ENCODE measurements at regions not wholly inside any gene's neighbourhood (a gene's known extent, or its start where the extent isn't known, plus 50 kb on each side); places are given as distances from the start of the nearest gene placed in this dataset.

DNA sequence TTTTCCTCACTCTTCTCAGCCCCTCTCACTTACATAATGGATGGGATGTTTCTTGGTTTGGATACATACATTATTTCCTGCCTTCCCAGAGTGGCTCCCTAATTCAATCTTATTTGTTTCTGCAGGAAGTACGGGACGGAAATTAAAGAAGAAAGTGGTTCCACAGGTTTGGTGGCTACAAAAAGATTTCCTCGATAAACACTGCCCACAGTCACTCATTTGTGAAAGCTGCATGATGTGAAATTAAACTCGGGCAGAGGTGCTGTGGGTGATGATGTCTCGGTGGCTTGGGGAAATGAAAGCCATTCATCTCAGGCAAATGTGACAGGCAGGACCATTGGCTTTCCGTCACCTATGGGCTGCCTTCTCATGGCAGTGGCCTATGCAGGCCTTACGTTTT lies 119.5 kb upstream of the KCNG1 start:
- Histone ChIP-seq H4K20me1 (ENCODE audit: control insufficient read depth, insufficient read depth, low read length, poor library complexity, severe bottlenecking) (no peaks in the 10 kb centered on the region), H3K27me3 (replicated peaks in 1 of 4; ENCODE audit: control extremely low read depth in 1 of 4, control insufficient read depth in 3 of 4, insufficient read depth in 4 of 4, low read length in 3 of 4) (peaks cover 0 to 10% (median 1%) of the 10 kb centered on the region in 4 experiments), H3K9me3 (ENCODE audit: control extremely low read depth in 1 of 3, control insufficient read depth in 2 of 3, insufficient read depth in 1 of 3, low read length in 2 of 3) (peaks cover 0 to 11% (median 0%) of the 10 kb centered on the region in 3 donors), H3K9ac (ENCODE audit: low read length) (no peak overlapping the region), H3K4me1 (ENCODE audit: control insufficient read depth in 2 of 2, insufficient read depth in 2 of 2, low read length in 2 of 2) (no peaks in the 10 kb centered on the region), H2AFZ (ENCODE audit: insufficient read depth, low read depth, low read length, poor library complexity, severe bottlenecking) (no peak overlapping the region), H3K4me2 (replicated peaks; ENCODE audit: low read depth, low read length, poor library complexity, severe bottlenecking) (no peak overlapping the region), H3K36me3 (replicated peaks in 1 of 2; ENCODE audit: control extremely low read depth in 1 of 2, control insufficient read depth in 1 of 2, extremely low read depth in 1 of 2, insufficient read depth in 2 of 2, low read length in 1 of 2) (no peaks in the 10 kb centered on the region), H3K79me2 (ENCODE audit: control insufficient read depth, insufficient read depth, low read length) (no peaks in the 10 kb centered on the region), H3K27ac (ENCODE audit: low read length in 2 of 2) (no peak overlapping the region), H3K4me3 (ENCODE audit: control extremely low read depth in 1 of 5, extremely low read depth in 1 of 5, insufficient read depth in 1 of 5, low read depth in 2 of 5, low read length in 4 of 5) (no peak overlapping the region)
- ChIA-PET CTCF (no interaction called here), POLR2A (no interaction called here)
- WGBS (ENCODE audit: insufficient coverage) = 69% methylated on average over 4 of the region's 7 CpGs
- Mint-ChIP-seq H3K9me3 (ENCODE audit: insufficient read depth) (peaks cover 9% of the 10 kb centered on the region), H3K27ac (no peak overlapping the region), H3K4me3 (no peak overlapping the region), H3K27me3 (peaks cover 38% of the 10 kb centered on the region), H3K4me1 (no peaks in the 10 kb centered on the region)
- intact Hi-C loops (cut with micrococcal nuclease) = no loop called here
- no peak for ATAC-seq (ENCODE audit: low read depth)
- DNase-seq = no peak
- TF ChIP-seq, protein P1, sequence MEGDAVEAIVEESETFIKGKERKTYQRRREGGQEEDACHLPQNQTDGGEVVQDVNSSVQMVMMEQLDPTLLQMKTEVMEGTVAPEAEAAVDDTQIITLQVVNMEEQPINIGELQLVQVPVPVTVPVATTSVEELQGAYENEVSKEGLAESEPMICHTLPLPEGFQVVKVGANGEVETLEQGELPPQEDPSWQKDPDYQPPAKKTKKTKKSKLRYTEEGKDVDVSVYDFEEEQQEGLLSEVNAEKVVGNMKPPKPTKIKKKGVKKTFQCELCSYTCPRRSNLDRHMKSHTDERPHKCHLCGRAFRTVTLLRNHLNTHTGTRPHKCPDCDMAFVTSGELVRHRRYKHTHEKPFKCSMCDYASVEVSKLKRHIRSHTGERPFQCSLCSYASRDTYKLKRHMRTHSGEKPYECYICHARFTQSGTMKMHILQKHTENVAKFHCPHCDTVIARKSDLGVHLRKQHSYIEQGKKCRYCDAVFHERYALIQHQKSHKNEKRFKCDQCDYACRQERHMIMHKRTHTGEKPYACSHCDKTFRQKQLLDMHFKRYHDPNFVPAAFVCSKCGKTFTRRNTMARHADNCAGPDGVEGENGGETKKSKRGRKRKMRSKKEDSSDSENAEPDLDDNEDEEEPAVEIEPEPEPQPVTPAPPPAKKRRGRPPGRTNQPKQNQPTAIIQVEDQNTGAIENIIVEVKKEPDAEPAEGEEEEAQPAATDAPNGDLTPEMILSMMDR (IDR thresholded peaks at IDR 0.05) = no peak
- TF ChIP-seq EZH2 (IDR thresholded peaks at IDR 0.05; ENCODE audit: borderline replicate concordance, insufficient read depth, low read depth, low read length, poor library complexity, severe bottlenecking) = no peak

- H2AFZ ChIP-seq (ENCODE audit: insufficient read depth, low read depth, low read length, poor library complexity, severe bottlenecking) = no peak overlapping the region
- peaks cover 28% of the 10 kb centered on the region for H3K27me3 Mint-ChIP-seq
Observed at GRCh38 chr20:51140671-51141070, 117.8 kb upstream of the KCNG1 start.

More at GRCh38 chr20:51140671-51141070, 117.8 kb upstream of the KCNG1 start:
- H4K20me1 ChIP-seq (ENCODE audit: control insufficient read depth, insufficient read depth, low read length, poor library complexity, severe bottlenecking) = no peaks in the 10 kb centered on the region
- no peak overlapping the region for H3K27ac ChIP-seq (ENCODE audit: low read length in 2 of 2)
- no peaks in the 10 kb centered on the region for H3K36me3 ChIP-seq (replicated peaks in 1 of 2; ENCODE audit: control extremely low read depth in 1 of 2, control insufficient read depth in 1 of 2, extremely low read depth in 1 of 2, insufficient read depth in 2 of 2, low read length in 1 of 2)
- H3K79me2 ChIP-seq (ENCODE audit: control insufficient read depth, insufficient read depth, low read length) = no peaks in the 10 kb centered on the region
- H3K27me3 ChIP-seq (replicated peaks in 1 of 4; ENCODE audit: control extremely low read depth in 1 of 4, control insufficient read depth in 3 of 4, insufficient read depth in 4 of 4, low read length in 3 of 4) = peaks cover 0 to 10% (median 1%) of the 10 kb centered on the region in 4 experiments
- Mint-ChIP-seq H3K4me1 (no peaks in the 10 kb centered on the region), H3K27ac (no peak overlapping the region), H3K9me3 (ENCODE audit: insufficient read depth) (peaks cover 4% of the 10 kb centered on the region), H3K4me3 (no peak overlapping the region)
- ChIA-PET CTCF (no interaction called here), POLR2A (no interaction called here)
- TF ChIP-seq EZH2 (IDR thresholded peaks at IDR 0.05; ENCODE audit: borderline replicate concordance, insufficient read depth, low read depth, low read length, poor library complexity, severe bottlenecking) = no peak
- TF ChIP-seq, protein P1 (IDR thresholded peaks at IDR 0.05) = no peak
- H3K4me1 ChIP-seq (ENCODE audit: control insufficient read depth in 2 of 2, insufficient read depth in 2 of 2, low read length in 2 of 2) = peaks cover 4 to 5% of the 10 kb centered on the region in 2 donors
- intact Hi-C loops (cut with micrococcal nuclease) = no loop called here
- no peak overlapping the region for H3K4me3 ChIP-seq (ENCODE audit: control extremely low read depth in 1 of 5, extremely low read depth in 1 of 5, insufficient read depth in 1 of 5, low read depth in 2 of 5, low read length in 4 of 5)
- 97% methylated on average over 5 of the region's 7 CpGs for WGBS (ENCODE audit: insufficient coverage)
- no peak overlapping the region for H3K4me2 ChIP-seq (replicated peaks; ENCODE audit: low read depth, low read length, poor library complexity, severe bottlenecking)
- no peak for ATAC-seq (ENCODE audit: low read depth)
- no peak overlapping the region for H3K9ac ChIP-seq (ENCODE audit: low read length)
- peaks cover 0 to 6% (median 0%) of the 10 kb centered on the region in 3 donors for H3K9me3 ChIP-seq (ENCODE audit: control extremely low read depth in 1 of 3, control insufficient read depth in 2 of 3, insufficient read depth in 1 of 3, low read length in 2 of 3)
- no peak for DNase-seq
